ENCODE measurements at regions not wholly inside any gene's neighbourhood (a gene's known extent, or its start where the extent isn't known, plus 50 kb on each side); places are given as distances from the start of the nearest gene placed in this dataset.

GRCh38 chr1:36576551-36577110 is 93.9 kb upstream of the CSF3R start:
- TF ChIP-seq CTCF (IDR thresholded peaks at IDR 0.05; ENCODE audit: low read depth, low read length) (no peak), EZH2phosphoT487 (IDR thresholded peaks at IDR 0.05; ENCODE audit: low read depth) (no peak)
